ENCODE measurements at regions not wholly inside any gene's neighbourhood (a gene's known extent, or its start where the extent isn't known, plus 50 kb on each side); places are given as distances from the start of the nearest gene placed in this dataset.

- TF ChIP-seq, protein P1, sequence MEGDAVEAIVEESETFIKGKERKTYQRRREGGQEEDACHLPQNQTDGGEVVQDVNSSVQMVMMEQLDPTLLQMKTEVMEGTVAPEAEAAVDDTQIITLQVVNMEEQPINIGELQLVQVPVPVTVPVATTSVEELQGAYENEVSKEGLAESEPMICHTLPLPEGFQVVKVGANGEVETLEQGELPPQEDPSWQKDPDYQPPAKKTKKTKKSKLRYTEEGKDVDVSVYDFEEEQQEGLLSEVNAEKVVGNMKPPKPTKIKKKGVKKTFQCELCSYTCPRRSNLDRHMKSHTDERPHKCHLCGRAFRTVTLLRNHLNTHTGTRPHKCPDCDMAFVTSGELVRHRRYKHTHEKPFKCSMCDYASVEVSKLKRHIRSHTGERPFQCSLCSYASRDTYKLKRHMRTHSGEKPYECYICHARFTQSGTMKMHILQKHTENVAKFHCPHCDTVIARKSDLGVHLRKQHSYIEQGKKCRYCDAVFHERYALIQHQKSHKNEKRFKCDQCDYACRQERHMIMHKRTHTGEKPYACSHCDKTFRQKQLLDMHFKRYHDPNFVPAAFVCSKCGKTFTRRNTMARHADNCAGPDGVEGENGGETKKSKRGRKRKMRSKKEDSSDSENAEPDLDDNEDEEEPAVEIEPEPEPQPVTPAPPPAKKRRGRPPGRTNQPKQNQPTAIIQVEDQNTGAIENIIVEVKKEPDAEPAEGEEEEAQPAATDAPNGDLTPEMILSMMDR (IDR thresholded peaks at IDR 0.05), result no peak
- TF ChIP-seq POLR2A (IDR thresholded peaks at IDR 0.05) (no peak), POLR2AphosphoS5 (IDR thresholded peaks at IDR 0.05) (no peak)
- H3K9me3 ChIP-seq, result no peaks in the 10 kb centered on the region
- no peaks in the 10 kb centered on the region for H3K36me3 ChIP-seq
- no peaks in the 10 kb centered on the region for H3K27me3 ChIP-seq
- H3K27ac ChIP-seq, result no peak overlapping the region
- intact Hi-C loops (cut with DNase I; ENCODE audit: low total_unique reads), result no loop called here
- H3K4me1 ChIP-seq, result no peaks in the 10 kb centered on the region
- DNase-seq (ENCODE audit: low spot score in 2 of 2), result no peak
- no peak overlapping the region for H3K4me3 ChIP-seq
Measured at GRCh38 chr2:199509403-199509802, 51.7 kb upstream of the SATB2 start.
